DOHH2 (cell line): ENCODE measurements at regions not wholly inside any gene's neighbourhood (a gene's known extent, or its start where the extent isn't known, plus 50 kb on each side); places are given as distances from the start of the nearest gene placed in this dataset.

ENCODE experiments used
- EZH2phosphoT487 ChIP-seq: fragments of 200-600 bp; sonication (generic); IDR thresholded peaks from 2 replicates; pipeline ENCODE4 v1.6.1; 2017; ENCODE audit warnings: borderline replicate concordance, mild to moderate bottlenecking, antibody characterized with exemption, low read length, moderate library complexity, mixed read lengths
- TF ChIP-seq, protein P1 (sequence below): fragments of 200-600 bp; sonication (generic); IDR thresholded peaks from one replicate; pipeline ENCODE4 v1.5.1; 2014; ENCODE audit warnings: antibody characterized with exemption, mild to moderate bottlenecking, low read depth, low read length; ENCODE audit not compliant: poor library complexity, severe bottlenecking

DNA sequence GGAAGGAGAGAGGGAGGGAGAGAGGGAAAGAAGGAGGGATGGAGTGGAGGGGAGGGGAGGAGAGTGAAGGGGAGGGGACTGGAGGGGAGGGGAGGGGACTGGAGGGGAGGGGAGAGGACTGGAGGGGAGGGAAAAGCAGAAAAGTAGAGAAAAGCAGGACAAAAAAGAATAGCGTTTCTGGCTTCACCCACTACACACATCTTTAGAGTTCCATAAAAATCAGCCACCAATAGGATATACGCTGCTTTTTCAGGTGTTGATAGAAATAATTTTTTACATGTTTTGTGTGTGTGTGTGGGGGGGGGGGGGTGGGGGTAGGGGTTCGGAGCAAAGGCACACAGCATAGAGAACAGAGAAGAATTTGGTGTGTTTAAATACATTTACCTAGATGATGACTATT is 1259.1 kb downstream of the EPHA7 start:
- TF ChIP-seq, protein P1, sequence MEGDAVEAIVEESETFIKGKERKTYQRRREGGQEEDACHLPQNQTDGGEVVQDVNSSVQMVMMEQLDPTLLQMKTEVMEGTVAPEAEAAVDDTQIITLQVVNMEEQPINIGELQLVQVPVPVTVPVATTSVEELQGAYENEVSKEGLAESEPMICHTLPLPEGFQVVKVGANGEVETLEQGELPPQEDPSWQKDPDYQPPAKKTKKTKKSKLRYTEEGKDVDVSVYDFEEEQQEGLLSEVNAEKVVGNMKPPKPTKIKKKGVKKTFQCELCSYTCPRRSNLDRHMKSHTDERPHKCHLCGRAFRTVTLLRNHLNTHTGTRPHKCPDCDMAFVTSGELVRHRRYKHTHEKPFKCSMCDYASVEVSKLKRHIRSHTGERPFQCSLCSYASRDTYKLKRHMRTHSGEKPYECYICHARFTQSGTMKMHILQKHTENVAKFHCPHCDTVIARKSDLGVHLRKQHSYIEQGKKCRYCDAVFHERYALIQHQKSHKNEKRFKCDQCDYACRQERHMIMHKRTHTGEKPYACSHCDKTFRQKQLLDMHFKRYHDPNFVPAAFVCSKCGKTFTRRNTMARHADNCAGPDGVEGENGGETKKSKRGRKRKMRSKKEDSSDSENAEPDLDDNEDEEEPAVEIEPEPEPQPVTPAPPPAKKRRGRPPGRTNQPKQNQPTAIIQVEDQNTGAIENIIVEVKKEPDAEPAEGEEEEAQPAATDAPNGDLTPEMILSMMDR, result no peak
- TF ChIP-seq EZH2phosphoT487, result no peak
